ENCODE measurements at regions not wholly inside any gene's neighbourhood (a gene's known extent, or its start where the extent isn't known, plus 50 kb on each side); places are given as distances from the start of the nearest gene placed in this dataset.
"Not testable (repeated sequence)": the region's sequence is repeated elsewhere in the genome, so short reads cannot be mapped to it uniquely, and the experiment has no call there.

DNA sequence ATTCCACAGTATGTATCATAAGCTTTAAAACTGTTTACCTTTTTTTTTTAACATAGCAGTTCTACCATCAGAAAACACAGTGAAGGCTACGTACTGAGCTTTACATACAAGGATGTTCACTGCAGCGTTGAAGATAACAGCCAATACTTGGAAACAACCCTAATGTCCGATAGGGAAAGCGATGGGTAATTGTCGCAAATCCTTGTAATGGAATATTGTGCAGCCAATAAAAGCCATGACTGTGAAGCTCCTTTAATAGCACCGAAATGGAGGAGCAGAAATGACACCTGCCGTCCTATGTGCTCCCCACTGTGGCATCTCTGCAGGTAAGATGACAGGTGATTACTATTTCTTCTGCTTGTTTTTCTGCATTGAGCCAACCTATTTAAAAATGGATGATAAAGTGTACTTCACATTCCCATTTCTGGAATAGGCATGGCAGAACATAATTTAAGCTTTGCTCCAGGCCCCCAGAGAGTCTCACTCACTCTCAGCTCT, 523.8 kb downstream of the PTPRU start:
- H3K4me1 ChIP-seq (ENCODE audit: insufficient read depth, low read length): no peaks in the 10 kb centered on the region
- no peak overlapping the region for H3K4me3 ChIP-seq (ENCODE audit: low read depth in 1 of 2, low read length in 2 of 2)
- H3K27ac ChIP-seq (ENCODE audit: low read depth, low read length): no peak overlapping the region
- H3K27me3 ChIP-seq (ENCODE audit: control insufficient read depth in 1 of 2, insufficient read depth in 2 of 2, low read length in 2 of 2): peaks cover 0 to 11% of the 10 kb centered on the region in 2 donors
- no peak overlapping the region for H3K9ac ChIP-seq (ENCODE audit: low read length)
- H3K9me3 ChIP-seq (ENCODE audit: low read length): no peaks in the 10 kb centered on the region
- H3K36me3 ChIP-seq (ENCODE audit: insufficient read depth, low read length): no peaks in the 10 kb centered on the region

DNA sequence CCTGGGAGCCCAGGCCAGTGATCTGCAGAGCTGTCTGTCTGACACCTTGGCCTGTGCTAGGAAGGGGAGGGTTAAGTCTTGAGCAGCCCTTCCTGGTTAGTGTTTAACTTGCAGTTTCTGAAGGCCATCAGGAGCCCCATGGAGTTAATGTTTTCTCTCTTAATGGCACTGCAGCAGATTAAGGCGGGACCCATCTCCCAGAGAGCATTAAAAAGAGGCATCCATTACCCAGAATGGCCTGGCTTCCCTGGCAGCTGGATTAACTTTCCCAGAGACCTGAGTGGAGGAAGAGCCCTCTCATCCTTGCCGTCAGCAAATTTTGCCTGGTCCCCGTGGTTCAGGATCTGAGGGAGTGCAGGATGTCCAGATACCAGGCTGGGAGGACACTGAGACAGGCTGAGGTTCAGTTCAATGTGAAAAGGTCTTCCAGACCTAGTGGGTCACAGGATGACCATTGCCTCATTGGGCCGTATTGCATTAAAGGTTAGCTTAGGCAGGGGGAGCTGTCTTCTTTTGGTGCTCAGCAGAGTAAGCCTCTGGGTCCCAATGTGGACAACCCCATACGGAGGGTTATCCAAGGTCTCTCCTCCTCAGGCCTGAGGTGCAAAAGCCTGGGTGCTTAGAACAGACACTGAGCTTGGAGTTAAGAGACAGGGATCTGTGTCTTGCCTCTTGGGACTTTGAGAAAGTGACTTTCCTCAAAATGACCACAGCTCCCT, 522.6 kb downstream of the PTPRU start:
- Histone ChIP-seq H3K9ac (ENCODE audit: low read length) (no peak overlapping the region), H3K27ac (ENCODE audit: low read depth, low read length) (no peak overlapping the region), H3K27me3 (ENCODE audit: control insufficient read depth in 1 of 2, insufficient read depth in 2 of 2, low read length in 2 of 2) (peaks cover 0 to 11% of the 10 kb centered on the region in 2 donors), H3K4me3 (ENCODE audit: low read depth in 1 of 2, low read length in 2 of 2) (no peak overlapping the region), H3K36me3 (ENCODE audit: insufficient read depth, low read length) (no peaks in the 10 kb centered on the region), H3K4me1 (ENCODE audit: insufficient read depth, low read length) (no peaks in the 10 kb centered on the region), H3K9me3 (ENCODE audit: low read length) (no peaks in the 10 kb centered on the region)

DNA sequence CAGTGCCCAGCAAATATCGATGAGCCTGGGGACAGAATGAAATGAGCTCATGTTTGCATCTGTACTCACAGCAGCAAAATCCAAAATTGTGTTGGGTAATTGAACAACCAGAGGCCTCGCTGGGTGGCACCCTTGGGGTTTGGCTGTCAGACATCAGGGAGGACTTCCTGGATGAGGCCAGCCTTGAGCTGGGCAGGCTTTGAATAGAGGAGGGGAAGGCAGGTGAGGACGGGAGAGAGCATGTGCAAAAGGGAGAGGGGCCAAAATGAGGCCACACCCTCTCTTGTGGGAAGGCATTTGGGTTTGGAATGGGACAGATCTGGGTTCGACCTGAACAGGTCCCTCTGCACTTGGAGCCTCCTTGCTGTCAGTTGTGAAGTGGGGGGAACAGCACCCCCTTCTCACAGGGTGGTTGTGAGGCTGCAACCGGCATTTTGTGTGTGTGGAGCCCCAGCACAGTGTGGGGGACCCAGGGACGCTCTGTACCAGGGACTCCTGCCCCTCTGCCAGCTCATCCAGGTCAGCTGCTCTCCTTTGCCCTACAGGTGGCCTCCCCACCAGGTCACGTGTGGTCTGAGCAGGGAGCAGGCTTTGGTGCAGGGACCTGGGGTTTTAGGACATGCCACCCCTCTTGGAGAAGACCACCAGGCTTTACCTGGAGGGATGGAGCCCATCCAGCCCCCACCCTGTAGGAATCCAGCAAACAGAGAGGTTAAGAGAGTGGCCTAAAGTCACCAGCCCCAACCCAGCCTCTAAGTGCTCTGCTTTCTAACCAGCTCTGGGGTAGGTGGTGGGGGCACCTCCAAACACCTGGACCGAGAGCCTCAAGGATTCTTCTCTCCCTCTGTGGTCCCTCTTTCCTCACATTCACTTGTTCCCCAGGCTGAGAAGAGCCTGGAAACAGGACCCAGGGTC, 521.8 kb downstream of the PTPRU start:
- H3K27ac ChIP-seq (ENCODE audit: low read depth, low read length): no peak overlapping the region
- no peak overlapping the region for H3K9ac ChIP-seq (ENCODE audit: low read length)
- H3K27me3 ChIP-seq (ENCODE audit: control insufficient read depth in 1 of 2, insufficient read depth in 2 of 2, low read length in 2 of 2): peaks cover 0 to 11% of the 10 kb centered on the region in 2 donors
- H3K36me3 ChIP-seq (ENCODE audit: insufficient read depth, low read length): no peaks in the 10 kb centered on the region
- no peak overlapping the region for H3K4me3 ChIP-seq (ENCODE audit: low read depth in 1 of 2, low read length in 2 of 2)
- no peaks in the 10 kb centered on the region for H3K4me1 ChIP-seq (ENCODE audit: insufficient read depth, low read length)
- H3K9me3 ChIP-seq (ENCODE audit: low read length): no peaks in the 10 kb centered on the region

DNA sequence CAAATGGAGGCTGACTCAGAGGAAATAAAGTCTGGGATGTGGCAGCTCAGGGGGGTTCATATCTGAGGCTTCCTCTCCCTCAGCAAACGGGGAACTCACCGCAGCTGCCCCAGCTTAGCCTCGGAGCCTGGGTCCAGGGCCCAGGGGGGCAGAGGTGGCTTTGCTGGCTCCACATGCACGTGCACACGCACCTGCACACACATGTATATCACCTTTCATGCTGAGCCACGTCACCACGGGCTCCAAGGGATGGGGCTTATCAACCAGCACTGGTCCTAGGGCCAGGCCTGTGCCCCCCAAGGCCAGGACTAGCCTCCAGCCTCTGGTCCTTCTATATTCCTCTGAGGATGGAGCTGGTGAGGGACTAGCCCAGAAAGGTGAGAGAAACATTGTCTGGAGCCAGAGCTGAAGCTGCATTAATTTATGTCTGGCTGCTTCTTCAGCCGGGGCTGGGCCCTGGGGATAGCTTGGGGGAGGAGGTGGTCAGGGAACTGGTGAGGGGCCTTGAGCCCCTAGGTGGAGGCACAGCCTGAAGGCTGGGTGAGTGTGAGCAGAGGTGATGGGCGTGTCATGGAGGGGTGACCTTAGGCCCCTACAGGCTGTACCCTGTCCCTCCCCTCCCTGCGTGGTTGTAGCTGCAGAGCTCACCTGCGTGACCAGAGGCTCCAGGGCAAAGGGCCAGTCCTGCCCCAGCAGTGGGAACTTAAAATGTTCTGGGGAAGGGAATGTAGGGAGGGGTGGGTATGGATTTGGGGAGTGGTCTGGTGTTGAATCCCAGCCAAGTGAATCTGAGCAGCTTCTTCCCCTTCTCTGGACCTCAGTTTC, 520.8 kb downstream of the PTPRU start:
- H3K9me3 ChIP-seq (ENCODE audit: low read length): no peaks in the 10 kb centered on the region
- no peaks in the 10 kb centered on the region for H3K4me1 ChIP-seq (ENCODE audit: insufficient read depth, low read length)
- peaks cover 0 to 11% of the 10 kb centered on the region in 2 donors for H3K27me3 ChIP-seq (ENCODE audit: control insufficient read depth in 1 of 2, insufficient read depth in 2 of 2, low read length in 2 of 2)
- H3K9ac ChIP-seq (ENCODE audit: low read length): no peak overlapping the region
- no peak overlapping the region for H3K4me3 ChIP-seq (ENCODE audit: low read depth in 1 of 2, low read length in 2 of 2)
- H3K27ac ChIP-seq (ENCODE audit: low read depth, low read length): no peak overlapping the region
- no peaks in the 10 kb centered on the region for H3K36me3 ChIP-seq (ENCODE audit: insufficient read depth, low read length)

DNA sequence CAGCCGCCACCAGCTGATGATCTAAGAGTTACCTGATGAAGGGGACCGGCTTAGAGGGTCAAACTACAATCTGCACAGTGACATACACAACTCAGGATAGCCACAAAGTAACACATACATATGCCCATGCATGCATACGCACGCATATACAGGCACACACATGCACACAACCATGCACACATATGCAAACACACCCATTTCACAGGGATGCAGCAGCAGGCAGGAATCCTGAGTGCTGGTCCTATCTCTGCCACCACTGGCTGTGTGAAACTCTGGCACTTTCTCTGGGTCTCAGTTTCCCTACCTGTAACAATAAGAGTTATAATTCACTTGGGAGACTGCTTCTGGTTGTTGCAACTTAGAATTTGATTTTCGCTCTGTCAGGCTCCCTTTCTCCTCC, 520.2 kb downstream of the PTPRU start:
- peaks cover 0 to 7% of the 10 kb centered on the region in 2 donors for H3K27me3 ChIP-seq (ENCODE audit: control insufficient read depth in 1 of 2, insufficient read depth in 2 of 2, low read length in 2 of 2)
- no peaks in the 10 kb centered on the region for H3K9me3 ChIP-seq (ENCODE audit: low read length)
- H3K4me1 ChIP-seq (ENCODE audit: insufficient read depth, low read length): no peaks in the 10 kb centered on the region
- no peak overlapping the region for H3K9ac ChIP-seq (ENCODE audit: low read length)
- no peak overlapping the region for H3K4me3 ChIP-seq (ENCODE audit: low read depth in 1 of 2, low read length in 2 of 2)
- H3K36me3 ChIP-seq (ENCODE audit: insufficient read depth, low read length): no peaks in the 10 kb centered on the region
- no peak overlapping the region for H3K27ac ChIP-seq (ENCODE audit: low read depth, low read length)

GRCh38 chr1:29756085-29756484, 519.8 kb downstream of the PTPRU start:
- Histone ChIP-seq H3K27ac (ENCODE audit: low read depth, low read length) (no peak overlapping the region), H3K4me1 (ENCODE audit: insufficient read depth, low read length) (no peaks in the 10 kb centered on the region), H3K27me3 (ENCODE audit: control insufficient read depth in 1 of 2, insufficient read depth in 2 of 2, low read length in 2 of 2) (peaks cover 0 to 7% of the 10 kb centered on the region in 2 donors), H3K36me3 (ENCODE audit: insufficient read depth, low read length) (no peaks in the 10 kb centered on the region), H3K9ac (ENCODE audit: low read length) (no peak overlapping the region), H3K4me3 (ENCODE audit: low read depth in 1 of 2, low read length in 2 of 2) (no peak overlapping the region), H3K9me3 (ENCODE audit: low read length) (no peaks in the 10 kb centered on the region)

DNA sequence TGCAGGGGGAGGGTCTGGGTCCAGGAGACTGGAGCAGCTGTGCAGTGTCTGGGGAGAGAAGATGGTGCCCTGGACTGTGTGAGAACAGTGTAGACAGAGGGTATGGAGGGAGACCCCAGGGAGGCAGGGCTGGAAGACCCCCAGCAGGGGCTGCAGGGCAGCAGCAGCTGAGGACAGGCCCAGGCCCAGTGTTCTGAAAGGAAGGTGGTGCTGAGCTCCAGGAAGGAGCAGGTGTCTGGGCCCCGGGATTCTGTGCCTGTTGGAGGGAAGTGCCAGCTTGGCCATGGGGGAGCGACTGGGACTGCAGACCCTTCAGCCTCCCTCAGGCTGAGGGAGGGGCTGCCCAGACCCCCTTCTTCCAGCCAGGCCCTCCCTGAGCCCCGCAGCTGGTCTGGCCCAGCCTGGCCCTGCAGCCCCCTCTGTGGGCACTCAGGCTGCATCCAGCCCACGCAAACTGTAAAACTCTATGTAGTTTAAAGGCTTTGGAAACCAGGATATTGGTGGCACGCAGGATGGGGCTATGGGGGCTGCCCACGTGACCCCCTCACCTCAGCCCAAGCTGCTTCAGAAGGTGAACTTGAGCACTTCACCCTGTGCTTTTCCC, 519.2 kb downstream of the PTPRU start:
- not testable (repeated sequence) for H3K9me3 ChIP-seq (ENCODE audit: low read length); H3K36me3 ChIP-seq (ENCODE audit: insufficient read depth, low read length); H3K4me1 ChIP-seq (ENCODE audit: insufficient read depth, low read length); H3K4me3 ChIP-seq (ENCODE audit: low read depth in 1 of 2, low read length in 2 of 2); H3K27ac ChIP-seq (ENCODE audit: low read depth, low read length); H3K27me3 ChIP-seq (ENCODE audit: control insufficient read depth in 1 of 2, insufficient read depth in 2 of 2, low read length in 2 of 2); H3K9ac ChIP-seq (ENCODE audit: low read length)

DNA sequence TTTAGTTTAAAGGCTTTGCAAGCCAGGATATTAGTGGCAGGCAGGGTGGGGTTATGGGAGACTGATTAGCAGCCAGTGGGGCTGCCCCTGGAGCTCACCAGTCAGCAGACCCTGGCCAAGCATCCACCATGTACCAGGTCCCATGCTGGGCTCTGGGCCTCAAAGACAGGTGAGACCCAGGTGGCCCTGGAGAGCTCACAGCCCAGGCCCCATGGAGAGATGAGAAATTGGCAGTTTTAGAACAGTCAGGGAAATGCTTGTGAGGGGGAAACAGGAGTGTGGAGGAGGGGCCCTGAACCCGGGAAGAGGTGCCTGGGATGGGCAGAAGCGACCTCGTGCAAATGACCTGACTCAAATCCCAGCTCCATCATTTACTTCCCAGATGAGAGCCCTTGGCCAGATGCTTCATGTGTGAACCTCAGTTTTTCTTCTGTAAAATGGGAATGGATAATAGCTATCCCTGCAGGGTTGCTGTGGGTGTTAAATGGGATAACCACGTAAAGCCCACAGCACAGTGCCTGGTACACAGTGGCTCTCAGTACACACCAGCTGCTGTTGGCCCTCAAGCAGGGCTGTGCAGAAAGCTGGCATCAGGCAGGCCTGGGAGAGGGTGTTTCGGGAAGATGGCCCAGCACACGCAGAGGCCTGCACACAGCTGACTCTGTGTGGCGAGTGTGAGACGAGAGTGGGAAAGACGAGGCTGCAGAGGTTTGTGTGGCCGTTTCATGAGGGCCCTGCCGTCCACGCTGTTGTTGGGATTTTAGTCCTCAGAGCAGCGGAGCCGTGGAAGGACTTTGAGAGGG, 518.5 kb downstream of the PTPRU start:
- no peak overlapping the region for H3K27ac ChIP-seq (ENCODE audit: low read depth, low read length)
- H3K9ac ChIP-seq (ENCODE audit: low read length): no peak overlapping the region
- no peaks in the 10 kb centered on the region for H3K9me3 ChIP-seq (ENCODE audit: low read length)
- H3K36me3 ChIP-seq (ENCODE audit: insufficient read depth, low read length): no peaks in the 10 kb centered on the region
- no peak overlapping the region for H3K4me3 ChIP-seq (ENCODE audit: low read depth in 1 of 2, low read length in 2 of 2)
- H3K4me1 ChIP-seq (ENCODE audit: insufficient read depth, low read length): no peaks in the 10 kb centered on the region
- H3K27me3 ChIP-seq (ENCODE audit: control insufficient read depth in 1 of 2, insufficient read depth in 2 of 2, low read length in 2 of 2): peaks cover 0 to 7% of the 10 kb centered on the region in 2 donors

- Histone ChIP-seq H3K4me1 (ENCODE audit: insufficient read depth, low read length) (no peaks in the 10 kb centered on the region), H3K27me3 (ENCODE audit: control insufficient read depth in 1 of 2, insufficient read depth in 2 of 2, low read length in 2 of 2) (peaks cover 0 to 7% of the 10 kb centered on the region in 2 donors), H3K36me3 (ENCODE audit: insufficient read depth, low read length) (no peaks in the 10 kb centered on the region), H3K4me3 (ENCODE audit: low read depth in 1 of 2, low read length in 2 of 2) (no peak overlapping the region), H3K27ac (ENCODE audit: low read depth, low read length) (no peak overlapping the region), H3K9ac (ENCODE audit: low read length) (no peak overlapping the region), H3K9me3 (ENCODE audit: low read length) (no peaks in the 10 kb centered on the region)
These were observed 517.6 kb downstream of the PTPRU start for GRCh38 chr1:29753771-29754572.

- Histone ChIP-seq H3K4me3 (ENCODE audit: low read depth in 1 of 2, low read length in 2 of 2) (no peak overlapping the region), H3K27ac (ENCODE audit: low read depth, low read length) (no peak overlapping the region), H3K4me1 (ENCODE audit: insufficient read depth, low read length) (no peaks in the 10 kb centered on the region), H3K36me3 (ENCODE audit: insufficient read depth, low read length) (no peaks in the 10 kb centered on the region), H3K27me3 (ENCODE audit: control insufficient read depth in 1 of 2, insufficient read depth in 2 of 2, low read length in 2 of 2) (peaks cover 0 to 7% of the 10 kb centered on the region in 2 donors), H3K9ac (ENCODE audit: low read length) (no peak overlapping the region), H3K9me3 (ENCODE audit: low read length) (no peaks in the 10 kb centered on the region)
These were observed 516.9 kb downstream of the PTPRU start for GRCh38 chr1:29753244-29753643.

All from muscle layer of colon (tissue), 2 donors.